HepG2 (cell line): ENCODE measurements at regions not wholly inside any gene's neighbourhood (a gene's known extent, or its start where the extent isn't known, plus 50 kb on each side); places are given as distances from the start of the nearest gene placed in this dataset.

ENCODE experiments used
- CREB1 ChIP-seq, 2 experiments: fragments of 450-650 bp in 1 of 2; IDR thresholded peaks; 2 replicates each; pipeline ENCODE4 v1.6.1; 2016 to 2017; ENCODE audit warnings: control low read depth in 1 of 2, mild to moderate bottlenecking in 1 of 2, missing compliant biosample characterization in 1 of 2, missing genetic modification characterization in 1 of 2
- HBP1 ChIP-seq: IDR thresholded peaks from 2 replicates; pipeline ENCODE4 v1.6.1; 2016; ENCODE audit warnings: low read depth, control low read depth
- NFKBIZ ChIP-seq: IDR thresholded peaks from 2 replicates; pipeline ENCODE4 v1.6.1; 2018; ENCODE audit warnings: missing genetic modification reagents, missing compliant biosample characterization
- SATB2 ChIP-seq: sonication (generic); formaldehyde crosslinking; IDR thresholded peaks from 2 replicates; pipeline ENCODE4 v1.5.0; 2020; ENCODE audit warnings: missing genetic modification reagents
- TBL1XR1 ChIP-seq: fragments of 150-350 bp; IDR thresholded peaks from 2 replicates; pipeline ENCODE4 v1.6.1; 2014; ENCODE audit warnings: borderline replicate concordance, low read length; ENCODE audit not compliant: partially characterized antibody
- ZNF281 ChIP-seq: sonication (generic); formaldehyde crosslinking; IDR thresholded peaks from 2 replicates; pipeline ENCODE4 v1.4.0; 2020; ENCODE audit warnings: missing genetic modification reagents, borderline replicate concordance
- ZNF597 ChIP-seq: sonication (generic); formaldehyde crosslinking; IDR thresholded peaks from 2 replicates; pipeline ENCODE4 v1.5.0; 2020; ENCODE audit warnings: missing genetic modification reagents
- TF ChIP-seq, protein P1 (sequence below): IDR thresholded peaks from 2 replicates; pipeline ENCODE4 v1.6.1; 2016; ENCODE audit warnings: missing compliant biosample characterization, missing genetic modification reagents, borderline replicate concordance

DNA sequence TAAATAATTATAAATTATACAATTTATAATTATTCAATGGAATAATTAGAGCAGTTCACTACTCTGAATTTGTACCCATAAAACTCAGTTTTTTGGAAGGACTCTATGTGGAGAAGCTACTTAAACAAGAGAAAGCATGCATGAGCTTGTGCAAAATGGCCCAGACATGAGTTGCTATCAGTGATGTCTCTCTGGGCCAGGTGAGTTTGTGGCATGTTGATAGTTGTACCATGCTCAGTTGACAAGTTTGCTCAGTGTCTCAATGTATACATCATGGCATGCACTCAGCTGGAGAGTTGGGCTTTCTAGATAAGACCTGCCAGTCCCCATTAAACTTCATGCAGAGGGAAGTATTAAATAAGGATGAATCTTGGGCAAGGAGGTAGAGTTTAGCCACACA, 153.8 kb upstream of the TACR1 start (continued):
- TF ChIP-seq ZNF281 (CRISPR knock-in tag): no peak
- no peak for TF ChIP-seq SATB2
- TF ChIP-seq TBL1XR1: no peak
- no peak for TF ChIP-seq ZNF597 (CRISPR knock-in tag)
- no peak for TF ChIP-seq NFKBIZ (CRISPR knock-in tag)
- TF ChIP-seq HBP1 (CRISPR knock-in tag): no peak
- TF ChIP-seq, protein P1, sequence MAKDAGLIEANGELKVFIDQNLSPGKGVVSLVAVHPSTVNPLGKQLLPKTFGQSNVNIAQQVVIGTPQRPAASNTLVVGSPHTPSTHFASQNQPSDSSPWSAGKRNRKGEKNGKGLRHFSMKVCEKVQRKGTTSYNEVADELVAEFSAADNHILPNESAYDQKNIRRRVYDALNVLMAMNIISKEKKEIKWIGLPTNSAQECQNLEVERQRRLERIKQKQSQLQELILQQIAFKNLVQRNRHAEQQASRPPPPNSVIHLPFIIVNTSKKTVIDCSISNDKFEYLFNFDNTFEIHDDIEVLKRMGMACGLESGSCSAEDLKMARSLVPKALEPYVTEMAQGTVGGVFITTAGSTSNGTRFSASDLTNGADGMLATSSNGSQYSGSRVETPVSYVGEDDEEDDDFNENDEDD (CRISPR knock-in tag): no peak
- TF ChIP-seq CREB1 (IDR thresholded peaks at IDR 0.05): no peak
- no peak for TF ChIP-seq CREB1 (CRISPR knock-in tag; IDR thresholded peaks at IDR 0.05)
